ENCODE measurements at regions not wholly inside any gene's neighbourhood (a gene's known extent, or its start where the extent isn't known, plus 50 kb on each side); places are given as distances from the start of the nearest gene placed in this dataset.

GRCh38 chr10:128221807-128222206 lies 95.6 kb upstream of the MKI67 start:
- no peak for DNase-seq (ENCODE audit: low spot score)

GRCh38 chr10:128222332-128222849 lies 96.2 kb upstream of the MKI67 start:
- DNase-seq (ENCODE audit: low spot score) = no peak

GRCh38 chr10:128230401-128230800 lies 104.2 kb upstream of the MKI67 start:
- no peak for DNase-seq (ENCODE audit: low spot score)

- no peak for DNase-seq (ENCODE audit: low spot score)
Observed at GRCh38 chr10:128233422-128233821, 107.2 kb upstream of the MKI67 start.

- no peak for DNase-seq (ENCODE audit: low spot score)
Observed at GRCh38 chr10:128237710-128238109, 111.5 kb upstream of the MKI67 start.

- DNase-seq (ENCODE audit: low spot score) = no peak
Observed at GRCh38 chr10:128241023-128241422, 114.8 kb upstream of the MKI67 start.

GRCh38 chr10:128242641-128243040 lies 116.4 kb upstream of the MKI67 start:
- DNase-seq (ENCODE audit: low spot score) = no peak

- DNase-seq (ENCODE audit: low spot score) = no peak
Observed at GRCh38 chr10:128245026-128245425, 118.8 kb upstream of the MKI67 start.

GRCh38 chr10:128247576-128247975 lies 121.4 kb upstream of the MKI67 start:
- no peak for DNase-seq (ENCODE audit: low spot score)

- no peak for DNase-seq (ENCODE audit: low spot score)
Observed at GRCh38 chr10:128254476-128254875, 128.3 kb upstream of the MKI67 start.

- no peak for DNase-seq (ENCODE audit: low spot score)
Observed at GRCh38 chr10:128257428-128257827, 131.2 kb upstream of the MKI67 start.

- DNase-seq (ENCODE audit: low spot score) = no peak
Observed at GRCh38 chr10:128258421-128258976, 132.3 kb upstream of the MKI67 start.

- DNase-seq (ENCODE audit: low spot score) = peak; percentile 72
Observed at GRCh38 chr10:128263891-128264688, 137.9 kb upstream of the MKI67 start.

GRCh38 chr10:128265596-128265995 lies 139.4 kb upstream of the MKI67 start:
- DNase-seq (ENCODE audit: low spot score) = no peak

GRCh38 chr10:128267581-128267980 lies 141.4 kb upstream of the MKI67 start:
- no peak for DNase-seq (ENCODE audit: low spot score)

- peak; percentile 32 for DNase-seq (ENCODE audit: low spot score)
Observed at GRCh38 chr10:128268015-128268722, 141.9 kb upstream of the MKI67 start.

GRCh38 chr10:128274938-128275337 lies 148.7 kb upstream of the MKI67 start:
- no peak for DNase-seq (ENCODE audit: low spot score)

GRCh38 chr10:128275388-128276177 lies 149.4 kb upstream of the MKI67 start:
- no peak for DNase-seq (ENCODE audit: low spot score)

- DNase-seq (ENCODE audit: low spot score) = no peak
Observed at GRCh38 chr10:128277267-128277840, 151.1 kb upstream of the MKI67 start.

- no peak for DNase-seq (ENCODE audit: low spot score)
Observed at GRCh38 chr10:128278362-128278761, 152.1 kb upstream of the MKI67 start.

GRCh38 chr10:128280271-128280670 lies 154.0 kb upstream of the MKI67 start:
- no peak for DNase-seq (ENCODE audit: low spot score)

GRCh38 chr10:128281343-128281742 lies 155.1 kb upstream of the MKI67 start:
- DNase-seq (ENCODE audit: low spot score) = no peak
